ENCODE measurements at regions not wholly inside any gene's neighbourhood (a gene's known extent, or its start where the extent isn't known, plus 50 kb on each side); places are given as distances from the start of the nearest gene placed in this dataset.

DNA sequence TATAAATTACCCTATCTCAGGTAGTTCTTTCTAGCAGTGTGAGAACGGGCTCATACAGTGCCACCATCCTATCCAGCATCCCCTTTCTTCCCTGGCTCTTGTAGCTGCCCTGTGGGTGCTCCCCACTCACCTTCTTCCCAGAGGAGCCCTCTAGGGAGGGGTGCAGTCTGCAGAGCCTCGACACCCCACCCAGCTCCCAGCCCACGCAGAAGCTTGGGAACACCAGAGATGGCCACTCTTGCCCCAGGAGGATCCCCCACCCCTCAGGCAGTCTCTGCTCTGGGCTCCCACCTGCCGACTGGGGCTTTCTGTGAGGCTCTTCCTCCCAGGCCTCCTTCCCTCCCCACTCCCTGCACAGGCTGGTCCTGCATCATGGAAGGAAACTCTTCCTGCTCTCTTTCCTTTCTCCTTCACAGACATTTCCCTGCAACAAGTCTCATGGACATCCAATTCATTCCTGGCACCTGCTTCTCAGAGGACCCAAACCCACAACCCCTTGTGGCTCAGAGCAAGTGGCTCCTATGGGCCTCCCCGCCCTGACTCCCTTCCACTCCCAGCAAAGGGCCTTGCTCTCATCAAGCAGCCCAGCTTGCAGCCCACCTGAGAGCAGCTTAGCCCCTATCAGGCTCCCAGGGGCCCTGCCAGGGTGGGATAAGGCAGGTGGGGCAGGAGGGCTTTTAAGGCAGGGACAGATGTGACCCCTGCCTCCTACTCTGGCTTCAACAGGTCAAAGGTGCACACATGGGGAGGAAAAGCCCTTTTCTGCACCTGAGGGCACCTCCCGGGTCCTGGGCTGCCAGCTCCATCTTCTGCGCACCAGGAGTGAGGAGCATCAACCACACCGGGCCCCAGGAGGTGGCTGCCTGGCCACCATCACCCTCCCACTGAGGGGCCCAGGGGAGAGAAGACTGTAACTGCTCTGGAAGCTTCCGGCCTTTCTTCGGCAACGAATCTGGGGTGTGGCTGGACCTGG lies 263.8 kb upstream of the TNRC6C start:
- peak; percentile 52 for DNase-seq

DNA sequence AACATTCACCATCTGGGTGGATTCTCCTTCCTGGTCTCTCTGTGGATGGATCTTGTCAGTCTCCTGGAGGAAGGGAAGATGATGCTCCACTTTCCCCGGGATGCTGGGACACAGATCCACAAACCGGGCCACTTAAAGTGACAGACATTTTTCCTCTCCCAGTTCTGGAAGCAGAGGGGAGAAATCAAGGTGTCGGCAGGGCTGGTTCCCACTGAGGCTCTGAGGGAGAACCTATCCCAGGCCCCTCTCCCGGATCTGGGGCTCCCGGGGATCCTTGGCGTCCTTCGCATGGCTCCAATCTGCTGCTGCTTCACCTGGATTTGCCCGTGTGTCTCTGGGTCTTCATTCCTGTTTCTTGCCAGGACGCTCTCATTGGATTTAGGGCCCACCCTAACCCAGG lies 263.1 kb upstream of the TNRC6C start:
- DNase-seq = peak; percentile 33

DNA sequence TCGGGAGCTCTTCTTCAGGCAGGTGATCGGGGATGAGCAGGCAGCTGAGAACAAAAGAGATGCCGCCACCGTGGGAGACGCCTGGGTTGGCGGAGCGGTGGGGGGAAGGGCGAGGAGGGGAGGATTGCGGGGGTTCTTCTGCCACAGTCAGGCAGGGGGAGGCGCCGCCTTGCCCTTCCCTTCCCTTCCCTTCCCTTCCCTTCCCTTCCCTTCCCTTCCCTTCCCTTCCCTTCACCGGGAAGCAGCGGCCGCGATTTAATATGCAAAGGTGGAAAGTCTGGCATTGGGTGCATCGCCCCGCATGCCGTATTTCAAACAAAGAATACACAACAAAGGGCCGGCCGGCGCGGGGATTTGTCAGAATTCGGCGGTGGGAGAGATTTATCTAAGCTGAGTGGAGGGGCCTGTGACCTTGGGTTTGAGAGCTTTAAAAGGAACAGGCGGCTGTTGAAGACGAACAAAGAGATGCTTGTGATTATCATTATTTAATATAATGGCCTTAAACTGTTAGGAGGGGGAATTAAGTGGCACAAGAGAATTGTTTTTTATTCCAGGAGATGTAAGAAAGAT lies 262.3 kb upstream of the TNRC6C start:
- DNase-seq = no peak

DNA sequence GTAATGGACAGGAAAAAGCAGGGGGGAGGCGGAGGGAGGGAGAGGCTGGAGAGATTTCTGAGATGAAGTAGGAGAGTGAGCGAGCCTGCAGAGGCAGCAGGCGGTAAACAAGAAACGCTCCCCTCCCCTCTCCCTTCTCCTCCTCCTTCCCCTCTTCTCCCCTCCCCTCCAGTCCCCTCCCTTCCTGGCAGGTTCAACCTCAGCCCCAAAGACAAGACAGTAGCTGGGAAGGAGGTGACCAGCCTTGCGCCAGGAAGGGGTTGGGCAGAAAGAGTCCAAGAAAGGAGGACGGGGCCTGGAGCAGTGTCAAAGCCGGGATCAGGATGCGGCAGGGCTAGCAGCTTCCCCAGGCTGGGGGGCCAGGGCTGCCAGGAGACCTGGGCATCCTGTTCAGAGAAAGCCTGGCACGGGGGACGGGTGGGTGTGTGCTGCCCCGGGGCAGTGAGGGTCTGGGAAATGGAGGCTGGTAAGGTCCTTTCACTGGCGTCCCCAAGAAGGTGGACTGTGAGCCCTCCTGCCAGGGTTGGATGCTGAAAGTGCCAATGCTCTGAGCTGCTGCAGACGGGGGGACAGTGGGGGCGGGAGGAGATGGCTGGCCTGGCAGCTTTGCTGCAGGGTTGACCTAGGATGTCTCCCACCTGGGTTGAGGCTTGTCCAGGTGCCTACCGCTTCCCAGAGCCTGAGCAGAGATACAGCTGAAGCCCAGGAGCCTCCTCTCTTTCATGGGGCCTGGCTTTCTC lies 261.6 kb upstream of the TNRC6C start:
- DNase-seq = no peak

DNA sequence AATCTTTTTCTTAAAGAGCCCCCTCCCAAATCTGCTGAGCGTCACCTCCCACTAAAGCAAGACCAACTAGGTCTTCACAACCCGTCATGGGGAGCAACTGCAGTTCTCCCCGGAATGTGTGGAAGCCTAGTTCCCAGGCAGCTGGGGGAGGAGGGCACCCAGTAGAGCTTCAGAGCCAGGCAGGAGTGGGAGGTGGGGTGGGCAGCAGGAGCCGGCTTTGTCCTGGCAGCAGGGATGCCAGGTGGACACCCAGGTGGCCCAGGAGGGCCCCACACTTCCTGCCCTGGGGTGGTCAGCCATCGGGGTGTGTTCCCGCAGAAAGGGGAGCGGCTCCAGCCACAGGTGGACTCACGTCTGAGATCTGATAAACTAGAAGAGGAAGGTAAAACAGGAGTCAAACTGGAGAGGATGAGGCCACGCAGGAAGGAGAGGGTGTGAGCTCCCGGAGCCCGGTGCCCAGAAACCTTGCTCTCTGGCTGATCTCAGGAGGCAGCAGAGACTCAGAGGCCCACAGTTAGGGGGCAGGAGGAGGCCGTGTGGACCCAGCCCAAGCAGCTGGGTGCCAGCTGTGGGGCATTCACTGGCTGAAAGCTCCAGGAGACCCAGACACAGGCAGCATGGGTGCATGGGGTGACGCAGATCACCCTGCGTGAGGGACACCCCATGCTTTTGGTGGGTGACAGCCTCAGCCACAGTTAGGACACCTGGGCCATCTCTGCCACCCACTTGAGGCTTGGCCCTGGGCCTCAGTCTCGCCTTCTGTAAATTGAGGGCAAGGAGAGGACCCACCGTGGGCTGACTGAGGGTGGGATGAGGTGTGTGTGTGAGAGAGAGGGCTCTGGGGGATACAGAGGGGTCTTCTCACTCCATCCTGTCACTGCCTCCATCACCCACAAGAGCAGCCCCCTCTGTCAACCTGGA lies 260.8 kb upstream of the TNRC6C start:
- peak; percentile 41 for DNase-seq

DNA sequence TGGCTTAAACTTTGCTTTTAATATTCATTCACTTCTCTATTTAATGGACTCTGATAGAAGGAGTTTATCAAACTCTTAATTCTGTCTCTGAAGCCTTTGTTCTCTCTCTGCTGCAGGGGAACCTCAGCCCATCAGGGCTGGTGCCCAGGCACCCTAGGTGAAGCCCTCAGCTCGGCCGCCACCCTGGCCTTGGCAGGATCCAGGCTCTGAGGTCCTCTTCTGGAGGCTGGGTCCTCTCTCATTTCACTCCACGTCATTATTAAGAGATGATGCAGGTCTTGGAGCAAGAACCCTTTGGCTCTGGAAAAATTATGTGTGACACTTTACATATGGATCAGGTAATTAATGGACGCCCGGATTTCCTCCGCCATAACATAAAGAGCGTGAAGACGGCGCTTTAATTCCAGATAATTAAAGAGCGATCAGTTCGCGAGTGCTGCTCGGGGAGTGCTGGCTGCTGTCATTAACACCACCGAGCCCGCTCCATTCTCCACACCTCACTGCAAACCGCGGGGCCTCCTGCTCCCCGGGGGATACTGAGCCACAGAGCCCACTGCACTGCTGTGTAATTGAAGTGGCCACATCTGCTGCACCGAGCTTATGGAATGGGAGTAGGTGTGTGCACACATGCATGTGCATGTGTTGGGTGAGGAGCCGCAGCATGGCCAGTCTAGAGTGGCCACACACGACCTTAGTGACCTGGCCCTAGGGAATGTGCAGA lies 259.4 kb upstream of the TNRC6C start:
- DNase-seq = peak; percentile 32

DNA sequence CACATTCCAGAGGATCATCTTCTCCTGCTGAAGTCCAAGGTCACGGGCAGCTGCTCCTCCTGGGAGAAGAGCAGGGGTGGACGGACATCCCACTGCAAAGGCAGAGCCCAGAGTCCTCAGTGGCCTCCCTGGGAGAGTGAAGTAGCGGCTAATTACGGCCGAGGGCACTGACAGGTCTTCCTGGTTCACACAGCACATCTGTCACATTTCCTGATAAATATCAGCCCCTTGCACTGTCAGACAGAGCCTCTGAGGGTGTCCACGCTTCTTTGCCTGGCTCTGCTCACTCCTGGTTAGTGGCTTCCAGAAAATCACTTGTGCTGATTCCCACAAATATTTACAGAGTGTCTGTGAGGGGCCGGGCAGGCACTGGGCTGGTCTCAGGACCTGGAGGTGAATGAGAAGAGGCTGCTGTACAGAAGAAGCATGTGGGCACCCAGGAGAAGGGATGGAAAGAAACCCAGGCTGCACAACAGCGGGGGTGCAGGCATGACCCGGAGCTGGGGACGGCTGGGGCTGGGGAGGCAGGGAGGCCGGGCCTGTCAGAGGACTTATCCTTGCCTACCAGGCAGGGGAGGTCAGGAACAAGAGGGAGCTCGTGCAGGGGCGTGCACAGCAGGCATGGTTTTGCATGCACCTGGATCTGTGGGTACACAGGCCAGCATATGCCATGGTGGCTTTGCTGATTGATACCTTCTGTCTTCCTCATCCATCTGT lies 258.2 kb upstream of the TNRC6C start:
- DNase-seq = peak; percentile 38

GRCh38 chr17:77701996-77702395 lies 256.5 kb upstream of the TNRC6C start:
- DNase-seq = peak; percentile 11

DNA sequence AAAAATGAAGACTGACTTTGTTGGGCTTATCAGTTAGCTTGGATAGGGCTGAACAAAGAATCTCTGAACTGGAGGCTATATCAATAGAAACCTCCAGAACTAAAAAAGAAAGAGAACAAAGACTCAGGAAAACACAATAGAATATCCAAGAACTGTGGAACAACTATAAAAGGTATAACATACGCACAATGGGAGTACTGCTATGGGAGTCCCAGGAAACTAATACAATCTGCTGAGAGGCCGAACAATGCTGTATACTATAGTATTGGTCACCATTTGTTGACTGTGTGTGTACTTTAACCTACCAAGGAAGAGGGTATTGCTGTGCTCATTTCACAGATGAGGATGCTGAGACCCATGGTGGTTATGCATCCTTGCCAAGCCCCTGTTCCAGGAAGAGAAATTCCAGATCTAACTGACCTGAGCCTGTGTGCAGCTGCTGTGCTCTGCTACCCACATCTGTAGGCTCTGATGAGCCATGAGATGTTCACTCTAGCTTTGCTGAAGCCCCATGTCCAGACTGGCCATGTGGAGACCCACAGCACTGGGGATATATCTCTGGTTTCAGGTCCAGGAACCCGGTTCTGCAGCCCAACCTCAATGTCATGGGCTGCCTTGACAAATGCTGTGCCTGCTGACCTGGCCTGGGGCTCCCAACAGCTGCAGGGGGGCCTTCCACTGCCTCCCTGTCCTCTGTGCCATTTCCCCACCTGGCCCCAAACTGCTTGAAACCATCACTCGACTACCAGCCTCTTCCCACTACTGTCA lies 254.3 kb upstream of the TNRC6C start:
- DNase-seq = peak; percentile 26

- peak; percentile 7 for DNase-seq
Observed at GRCh38 chr17:77706938-77707337, 251.6 kb upstream of the TNRC6C start.

DNA sequence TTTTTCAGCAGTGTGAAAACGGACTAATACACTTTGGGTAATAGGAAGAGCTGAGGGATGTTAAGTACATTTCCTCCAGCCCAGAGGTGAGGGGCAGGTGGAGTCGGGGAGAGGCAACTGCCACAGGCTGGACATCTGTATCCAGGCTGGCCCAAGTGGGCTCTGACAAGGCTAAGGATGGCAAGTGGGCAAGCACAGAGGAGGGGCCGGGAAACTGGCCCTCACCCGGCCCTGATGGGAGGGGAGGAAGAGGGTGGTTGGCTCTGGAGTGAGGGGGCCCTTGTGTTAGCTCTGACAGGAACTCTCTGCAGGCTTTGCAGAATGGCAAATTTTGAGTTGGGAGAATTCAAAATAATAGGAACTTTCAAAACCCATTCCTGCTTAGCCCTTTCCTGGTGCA lies 251.0 kb upstream of the TNRC6C start:
- peak; percentile 35 for DNase-seq

- DNase-seq = peak; percentile 32
Observed at GRCh38 chr17:77708049-77708448, 250.5 kb upstream of the TNRC6C start.

DNA sequence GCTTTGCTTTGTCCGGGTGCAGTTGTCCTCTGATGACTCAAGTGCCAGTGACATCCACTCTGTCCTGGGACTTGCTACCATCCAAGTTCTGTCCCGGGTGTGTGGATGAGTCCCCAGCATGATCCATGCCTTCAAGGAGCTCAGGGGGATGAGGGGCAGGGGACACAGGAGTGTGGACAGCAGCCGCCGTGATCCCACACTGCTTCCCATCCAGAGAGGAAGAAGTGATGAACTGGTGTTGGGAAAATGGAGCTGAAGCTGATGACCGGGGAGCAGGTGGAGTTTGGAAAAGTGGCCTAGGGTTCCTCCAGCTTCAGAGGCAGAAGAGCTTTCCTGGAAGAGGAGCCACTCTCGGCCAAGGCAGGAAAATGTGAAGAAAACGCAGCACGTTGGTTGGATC lies 249.6 kb upstream of the TNRC6C start:
- peak; percentile 24 for DNase-seq

- peak; percentile 7 for DNase-seq
Observed at GRCh38 chr17:77709594-77709993, 248.9 kb upstream of the TNRC6C start.

DNA sequence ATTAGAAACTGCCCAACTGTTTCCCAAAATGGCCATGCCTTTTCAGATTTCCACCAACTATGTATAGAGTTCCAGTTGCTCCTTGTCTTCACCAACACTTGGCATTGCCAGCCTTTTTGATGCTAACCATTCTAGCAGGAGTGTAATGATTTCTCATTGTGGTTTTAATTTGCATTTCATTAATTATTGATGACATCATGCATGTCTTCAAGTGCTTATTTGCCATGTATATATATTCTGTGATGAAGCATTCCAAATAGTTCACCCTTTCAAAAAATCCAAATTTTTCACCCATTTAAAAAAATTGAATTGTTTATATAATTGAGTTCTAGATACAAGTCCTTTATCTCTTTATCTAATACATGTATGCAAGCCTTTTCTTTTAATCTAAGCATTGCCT lies 245.9 kb upstream of the TNRC6C start:
- no peak for DNase-seq

GRCh38 chr17:77716289-77716926 lies 242.1 kb upstream of the TNRC6C start:
- DNase-seq = no peak

GRCh38 chr17:77717941-77718668 lies 240.4 kb upstream of the TNRC6C start:
- DNase-seq = peak; percentile 30

DNA sequence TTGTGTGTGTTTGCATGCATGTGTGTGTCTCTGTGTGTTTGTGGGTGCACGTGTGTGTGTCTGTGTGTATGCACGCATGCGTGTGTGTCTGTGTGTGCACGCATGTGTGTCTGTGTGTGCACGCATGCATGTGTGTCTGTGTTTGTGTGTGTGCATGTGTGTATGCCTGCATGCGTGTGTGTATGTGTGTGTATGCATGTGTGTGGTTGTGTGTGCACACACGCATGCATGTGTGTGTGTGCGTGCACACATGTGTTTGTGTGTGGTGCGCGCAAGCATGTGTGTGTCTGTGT lies 239.9 kb upstream of the TNRC6C start:
- no peak for DNase-seq

DNA sequence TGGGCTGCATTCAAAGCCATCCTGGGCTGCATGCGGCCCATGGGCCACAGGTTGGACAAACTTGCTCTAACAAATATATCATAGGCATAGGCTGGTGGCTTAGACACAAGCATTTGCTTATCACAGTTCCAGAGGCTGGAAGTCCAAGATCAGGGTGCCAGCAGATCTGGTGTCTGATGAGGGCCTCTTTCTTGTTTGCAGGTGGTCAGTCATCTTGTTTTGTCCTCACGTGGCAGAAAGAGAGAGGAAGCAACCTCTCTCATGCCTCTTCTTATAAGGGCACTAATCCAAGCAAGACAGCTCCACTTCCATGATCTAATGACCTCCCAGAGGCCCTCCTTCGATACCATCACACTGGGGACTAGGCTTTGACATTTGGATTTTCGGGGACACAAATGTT lies 238.7 kb upstream of the TNRC6C start:
- DNase-seq = no peak
